Neuron (in vitro differentiated cells): ENCODE measurements at regions not wholly inside any gene's neighbourhood (a gene's known extent, or its start where the extent isn't known, plus 50 kb on each side); places are given as distances from the start of the nearest gene placed in this dataset.
"Not testable (repeated sequence)": the region's sequence is repeated elsewhere in the genome, so short reads cannot be mapped to it uniquely, and the experiment has no call there.

Source experiments
- H2AFZ ChIP-seq: one replicate; pipeline ENCODE4 v1.6.1; 2013; ENCODE audit warnings: low read depth, mild to moderate bottlenecking, inconsistent platforms, low read length, moderate library complexity
- H3K27me3 ChIP-seq: one replicate; pipeline ENCODE4 v1.6.1; 2013; ENCODE audit warnings: low read length; ENCODE audit not compliant: insufficient read depth
- H3K36me3 ChIP-seq: one replicate; pipeline ENCODE4 v1.6.1; 2013; ENCODE audit warnings: low read length; ENCODE audit not compliant: insufficient read depth
- H3K4me1 ChIP-seq: one replicate; pipeline ENCODE4 v1.6.1; 2013; ENCODE audit warnings: low read length; ENCODE audit not compliant: insufficient read depth
- H3K4me3 ChIP-seq: 2 replicates; pipeline ENCODE4 v1.5.1; 2013; ENCODE audit warnings: mild to moderate bottlenecking, low read length, moderate library complexity
- H3K9me3 ChIP-seq: one replicate; pipeline ENCODE4 v1.6.1; 2013; ENCODE audit warnings: low read length

- Histone ChIP-seq H2AFZ (no peak overlapping the region), H3K27me3 (no peaks in the 10 kb centered on the region), H3K4me3 (no peak overlapping the region), H3K4me1 (no peaks in the 10 kb centered on the region), H3K9me3 (no peaks in the 10 kb centered on the region), H3K36me3 (no peaks in the 10 kb centered on the region)
These were observed 50.8 kb upstream of the SEL1L start for GRCh38 chr14:81584495-81584894.

- H3K27me3 ChIP-seq = no peaks in the 10 kb centered on the region
- H3K4me1 ChIP-seq = peaks cover 5% of the 10 kb centered on the region
- H3K9me3 ChIP-seq = no peaks in the 10 kb centered on the region
- no peaks in the 10 kb centered on the region for H3K36me3 ChIP-seq
- H3K4me3 ChIP-seq = no peak overlapping the region
- no peak overlapping the region for H2AFZ ChIP-seq
These were observed 55.9 kb upstream of the SEL1L start for GRCh38 chr14:81589381-81590065.

- Histone ChIP-seq H3K4me3 (no peak overlapping the region), H2AFZ (no peak overlapping the region), H3K27me3 (no peaks in the 10 kb centered on the region), H3K36me3 (no peaks in the 10 kb centered on the region), H3K9me3 (no peaks in the 10 kb centered on the region), H3K4me1 (peaks cover 5% of the 10 kb centered on the region)
These were observed 57.6 kb upstream of the SEL1L start for GRCh38 chr14:81591266-81591665.

GRCh38 chr14:81594012-81594411, 60.4 kb upstream of the SEL1L start:
- Histone ChIP-seq H3K4me1 (peaks cover 5% of the 10 kb centered on the region), H3K9me3 (no peaks in the 10 kb centered on the region), H3K4me3 (no peak overlapping the region), H3K36me3 (no peaks in the 10 kb centered on the region), H3K27me3 (no peaks in the 10 kb centered on the region), H2AFZ (no peak overlapping the region)

GRCh38 chr14:81605660-81606059, 72.0 kb upstream of the SEL1L start:
- no peaks in the 10 kb centered on the region for H3K27me3 ChIP-seq
- no peaks in the 10 kb centered on the region for H3K9me3 ChIP-seq
- no peaks in the 10 kb centered on the region for H3K36me3 ChIP-seq
- no peak overlapping the region for H2AFZ ChIP-seq
- no peak overlapping the region for H3K4me3 ChIP-seq
- no peaks in the 10 kb centered on the region for H3K4me1 ChIP-seq

GRCh38 chr14:81613341-81614045, 79.8 kb upstream of the SEL1L start:
- Histone ChIP-seq H3K36me3 (no peaks in the 10 kb centered on the region), H3K4me1 (no peaks in the 10 kb centered on the region), H3K9me3 (no peaks in the 10 kb centered on the region)

GRCh38 chr14:81614302-81614701, 80.6 kb upstream of the SEL1L start:
- H3K4me3 ChIP-seq, H2AFZ ChIP-seq, H3K9me3 ChIP-seq: not testable (repeated sequence)

More at GRCh38 chr14:81613341-81614045, 79.8 kb upstream of the SEL1L start:
- no peak overlapping the region for H3K4me3 ChIP-seq
- no peak overlapping the region for H2AFZ ChIP-seq
- H3K27me3 ChIP-seq = no peaks in the 10 kb centered on the region

GRCh38 chr14:81618695-81619094, 85.0 kb upstream of the SEL1L start:
- no peaks in the 10 kb centered on the region for H3K9me3 ChIP-seq
- no peak overlapping the region for H2AFZ ChIP-seq
- no peaks in the 10 kb centered on the region for H3K27me3 ChIP-seq
- no peak overlapping the region for H3K4me3 ChIP-seq
- H3K4me1 ChIP-seq = no peaks in the 10 kb centered on the region
- no peaks in the 10 kb centered on the region for H3K36me3 ChIP-seq

More at GRCh38 chr14:81614302-81614701, 80.6 kb upstream of the SEL1L start:
- not testable (repeated sequence) for H3K4me1 ChIP-seq, H3K27me3 ChIP-seq, H3K36me3 ChIP-seq

GRCh38 chr14:81619816-81620215, 86.2 kb upstream of the SEL1L start:
- no peaks in the 10 kb centered on the region for H3K27me3 ChIP-seq
- H3K36me3 ChIP-seq = no peaks in the 10 kb centered on the region
- no peaks in the 10 kb centered on the region for H3K4me1 ChIP-seq
- H3K9me3 ChIP-seq = no peaks in the 10 kb centered on the region
- H3K4me3 ChIP-seq = no peak overlapping the region
- no peak overlapping the region for H2AFZ ChIP-seq

- H3K36me3 ChIP-seq, H2AFZ ChIP-seq, H3K4me3 ChIP-seq: not testable (repeated sequence)
These were observed 90.2 kb upstream of the SEL1L start for GRCh38 chr14:81623771-81624396.

GRCh38 chr14:81625343-81625742, 91.7 kb upstream of the SEL1L start:
- Histone ChIP-seq H3K4me1 (no peaks in the 10 kb centered on the region), H2AFZ (no peak overlapping the region), H3K36me3 (no peaks in the 10 kb centered on the region), H3K9me3 (no peaks in the 10 kb centered on the region), H3K27me3 (no peaks in the 10 kb centered on the region), H3K4me3 (no peak overlapping the region)

More at GRCh38 chr14:81623771-81624396, 90.2 kb upstream of the SEL1L start:
- not testable (repeated sequence) for H3K9me3 ChIP-seq, H3K27me3 ChIP-seq, H3K4me1 ChIP-seq

- Histone ChIP-seq H3K9me3 (no peaks in the 10 kb centered on the region), H3K36me3 (no peaks in the 10 kb centered on the region), H3K4me3 (no peak overlapping the region), H3K27me3 (no peaks in the 10 kb centered on the region), H2AFZ (no peak overlapping the region), H3K4me1 (no peaks in the 10 kb centered on the region)
These were observed 98.5 kb upstream of the SEL1L start for GRCh38 chr14:81632157-81632556.

- Histone ChIP-seq H3K4me3 (no peak overlapping the region), H2AFZ (no peak overlapping the region), H3K4me1 (peaks cover 3% of the 10 kb centered on the region), H3K27me3 (no peaks in the 10 kb centered on the region), H3K9me3 (no peaks in the 10 kb centered on the region), H3K36me3 (no peaks in the 10 kb centered on the region)
These were observed 99.8 kb upstream of the SEL1L start for GRCh38 chr14:81633496-81633895.
